Stimulated activated memory B cell treated with anti-CD40 and anti-IgM and Interleukin-4, amounts not matched to agents 10 μg/mL and 1 μg/mL and 100 μg/mL, for 72 hours (primary cell): ENCODE measurements at regions not wholly inside any gene's neighbourhood (a gene's known extent, or its start where the extent isn't known, plus 50 kb on each side); places are given as distances from the start of the nearest gene placed in this dataset.

ENCODE experiments used
- ATAC-seq: fragments of 150-1000 bp; cut with Tn5 transposase; 2 replicates; pipeline ENCODE4 v1.10.0; 2021
- H3K27ac Mint-ChIP-seq: one replicate; pipeline ENCODE4 v1.8.0; 2022; ENCODE audit warnings: mild to moderate bottlenecking, mixed read lengths
- H3K27me3 Mint-ChIP-seq: one replicate; pipeline ENCODE4 v1.8.0; 2022; ENCODE audit warnings: mixed read lengths
- H3K36me3 Mint-ChIP-seq: one replicate; pipeline ENCODE4 v1.8.0; 2022; ENCODE audit warnings: mixed read lengths
- H3K4me1 Mint-ChIP-seq: one replicate; pipeline ENCODE4 v1.8.0; 2022; ENCODE audit warnings: mixed read lengths
- H3K4me3 Mint-ChIP-seq: one replicate; pipeline ENCODE4 v1.8.0; 2022; ENCODE audit warnings: mild to moderate bottlenecking, moderate library complexity, mixed read lengths
- H3K9me3 Mint-ChIP-seq: one replicate; pipeline ENCODE4 v1.8.0; 2022; ENCODE audit warnings: mixed read lengths

GRCh38 chrX:122856205-122856604 is 327.9 kb upstream of the GRIA3 start:
- Mint-ChIP-seq H3K27ac (no peak overlapping the region), H3K27me3 (no peaks in the 10 kb centered on the region), H3K9me3 (no peaks in the 10 kb centered on the region), H3K4me1 (no peaks in the 10 kb centered on the region), H3K36me3 (no peaks in the 10 kb centered on the region), H3K4me3 (no peak overlapping the region)
- ATAC-seq = no peak

GRCh38 chrX:122857734-122858133 is 326.3 kb upstream of the GRIA3 start:
- Mint-ChIP-seq H3K4me3 (no peak overlapping the region), H3K9me3 (no peaks in the 10 kb centered on the region), H3K36me3 (no peaks in the 10 kb centered on the region), H3K27me3 (no peaks in the 10 kb centered on the region), H3K27ac (no peak overlapping the region), H3K4me1 (no peaks in the 10 kb centered on the region)
- no peak for ATAC-seq

- H3K27me3 Mint-ChIP-seq = no peaks in the 10 kb centered on the region
- no peak overlapping the region for H3K27ac Mint-ChIP-seq
- ATAC-seq = no peak
- H3K4me1 Mint-ChIP-seq = no peaks in the 10 kb centered on the region
- no peaks in the 10 kb centered on the region for H3K9me3 Mint-ChIP-seq
- no peaks in the 10 kb centered on the region for H3K36me3 Mint-ChIP-seq
- H3K4me3 Mint-ChIP-seq = no peak overlapping the region
These were observed 321.0 kb upstream of the GRIA3 start for GRCh38 chrX:122863067-122863466.

- ATAC-seq = no peak
- Mint-ChIP-seq H3K27ac (no peak overlapping the region), H3K9me3 (no peaks in the 10 kb centered on the region), H3K36me3 (no peaks in the 10 kb centered on the region), H3K4me1 (no peaks in the 10 kb centered on the region), H3K4me3 (no peak overlapping the region), H3K27me3 (no peaks in the 10 kb centered on the region)
These were observed 317.5 kb upstream of the GRIA3 start for GRCh38 chrX:122866532-122866931.

GRCh38 chrX:122868631-122869030 is 315.4 kb upstream of the GRIA3 start:
- no peaks in the 10 kb centered on the region for H3K4me1 Mint-ChIP-seq
- ATAC-seq = no peak
- no peak overlapping the region for H3K27ac Mint-ChIP-seq
- H3K36me3 Mint-ChIP-seq = no peaks in the 10 kb centered on the region
- H3K4me3 Mint-ChIP-seq = no peak overlapping the region
- H3K27me3 Mint-ChIP-seq = no peaks in the 10 kb centered on the region
- H3K9me3 Mint-ChIP-seq = no peaks in the 10 kb centered on the region

GRCh38 chrX:122869171-122869570 is 314.9 kb upstream of the GRIA3 start:
- ATAC-seq = no peak
- H3K4me1 Mint-ChIP-seq = no peaks in the 10 kb centered on the region
- H3K4me3 Mint-ChIP-seq = no peak overlapping the region
- H3K27ac Mint-ChIP-seq = no peak overlapping the region
- no peaks in the 10 kb centered on the region for H3K27me3 Mint-ChIP-seq
- H3K9me3 Mint-ChIP-seq = no peaks in the 10 kb centered on the region
- no peaks in the 10 kb centered on the region for H3K36me3 Mint-ChIP-seq

- H3K27me3 Mint-ChIP-seq = no peaks in the 10 kb centered on the region
- no peaks in the 10 kb centered on the region for H3K36me3 Mint-ChIP-seq
- H3K4me3 Mint-ChIP-seq = no peak overlapping the region
- H3K9me3 Mint-ChIP-seq = peaks cover 3% of the 10 kb centered on the region
- no peaks in the 10 kb centered on the region for H3K4me1 Mint-ChIP-seq
- no peak for ATAC-seq
- H3K27ac Mint-ChIP-seq = no peak overlapping the region
These were observed 305.8 kb upstream of the GRIA3 start for GRCh38 chrX:122878269-122878668.

- Mint-ChIP-seq H3K9me3 (peaks cover 3% of the 10 kb centered on the region), H3K27ac (no peak overlapping the region), H3K36me3 (no peaks in the 10 kb centered on the region), H3K27me3 (no peaks in the 10 kb centered on the region), H3K4me3 (no peak overlapping the region), H3K4me1 (no peaks in the 10 kb centered on the region)
- ATAC-seq = no peak
These were observed 303.1 kb upstream of the GRIA3 start for GRCh38 chrX:122880952-122881351.

- no peaks in the 10 kb centered on the region for H3K36me3 Mint-ChIP-seq
- ATAC-seq = no peak
- no peaks in the 10 kb centered on the region for H3K4me1 Mint-ChIP-seq
- no peaks in the 10 kb centered on the region for H3K27me3 Mint-ChIP-seq
- peaks cover 6% of the 10 kb centered on the region for H3K9me3 Mint-ChIP-seq
- H3K4me3 Mint-ChIP-seq = no peak overlapping the region
- no peak overlapping the region for H3K27ac Mint-ChIP-seq
These were observed 293.3 kb upstream of the GRIA3 start for GRCh38 chrX:122890729-122891128.

- Mint-ChIP-seq H3K9me3 (peaks cover 3% of the 10 kb centered on the region), H3K27me3 (no peaks in the 10 kb centered on the region)
- no peak for ATAC-seq
These were observed 277.4 kb upstream of the GRIA3 start for GRCh38 chrX:122906726-122907125.

GRCh38 chrX:122907375-122907774 is 276.7 kb upstream of the GRIA3 start:
- no peak overlapping the region for H3K27ac Mint-ChIP-seq
- no peak overlapping the region for H3K4me3 Mint-ChIP-seq
- no peaks in the 10 kb centered on the region for H3K4me1 Mint-ChIP-seq
- peaks cover 3% of the 10 kb centered on the region for H3K9me3 Mint-ChIP-seq
- ATAC-seq = no peak
- no peaks in the 10 kb centered on the region for H3K27me3 Mint-ChIP-seq
- H3K36me3 Mint-ChIP-seq = no peaks in the 10 kb centered on the region

More at GRCh38 chrX:122906726-122907125, 277.4 kb upstream of the GRIA3 start:
- H3K36me3 Mint-ChIP-seq = no peaks in the 10 kb centered on the region
- H3K27ac Mint-ChIP-seq = no peak overlapping the region
- H3K4me1 Mint-ChIP-seq = no peaks in the 10 kb centered on the region
- H3K4me3 Mint-ChIP-seq = no peak overlapping the region

- no peaks in the 10 kb centered on the region for H3K27me3 Mint-ChIP-seq
- H3K9me3 Mint-ChIP-seq = peaks cover 3% of the 10 kb centered on the region
- no peaks in the 10 kb centered on the region for H3K36me3 Mint-ChIP-seq
- ATAC-seq = no peak
- H3K4me3 Mint-ChIP-seq = no peak overlapping the region
- no peak overlapping the region for H3K27ac Mint-ChIP-seq
- no peaks in the 10 kb centered on the region for H3K4me1 Mint-ChIP-seq
These were observed 273.4 kb upstream of the GRIA3 start for GRCh38 chrX:122910697-122911096.

- no peak overlapping the region for H3K4me3 Mint-ChIP-seq
- no peaks in the 10 kb centered on the region for H3K4me1 Mint-ChIP-seq
- no peak for ATAC-seq
- H3K27me3 Mint-ChIP-seq = no peaks in the 10 kb centered on the region
- H3K9me3 Mint-ChIP-seq = peaks cover 5% of the 10 kb centered on the region
- no peak overlapping the region for H3K27ac Mint-ChIP-seq
- no peaks in the 10 kb centered on the region for H3K36me3 Mint-ChIP-seq
These were observed 270.9 kb upstream of the GRIA3 start for GRCh38 chrX:122913134-122913533.

- Mint-ChIP-seq H3K36me3 (no peaks in the 10 kb centered on the region), H3K4me1 (no peaks in the 10 kb centered on the region), H3K4me3 (no peak overlapping the region), H3K9me3 (peaks cover 5% of the 10 kb centered on the region), H3K27me3 (no peaks in the 10 kb centered on the region), H3K27ac (no peak overlapping the region)
- no peak for ATAC-seq
These were observed 270.3 kb upstream of the GRIA3 start for GRCh38 chrX:122913764-122914163.

- H3K4me1 Mint-ChIP-seq = no peaks in the 10 kb centered on the region
- no peak for ATAC-seq
- H3K27ac Mint-ChIP-seq = no peak overlapping the region
- no peaks in the 10 kb centered on the region for H3K36me3 Mint-ChIP-seq
- no peak overlapping the region for H3K4me3 Mint-ChIP-seq
- H3K27me3 Mint-ChIP-seq = no peaks in the 10 kb centered on the region
- peaks cover 5% of the 10 kb centered on the region for H3K9me3 Mint-ChIP-seq
These were observed 269.8 kb upstream of the GRIA3 start for GRCh38 chrX:122914256-122914655.

- H3K27me3 Mint-ChIP-seq = no peaks in the 10 kb centered on the region
- H3K36me3 Mint-ChIP-seq = no peaks in the 10 kb centered on the region
- H3K4me1 Mint-ChIP-seq = no peaks in the 10 kb centered on the region
- no peaks in the 10 kb centered on the region for H3K9me3 Mint-ChIP-seq
- H3K27ac Mint-ChIP-seq = no peak overlapping the region
- ATAC-seq = no peak
- H3K4me3 Mint-ChIP-seq = no peak overlapping the region
These were observed 249.9 kb upstream of the GRIA3 start for GRCh38 chrX:122934131-122934530.

- peaks cover 2% of the 10 kb centered on the region for H3K9me3 Mint-ChIP-seq
- H3K4me3 Mint-ChIP-seq = no peak overlapping the region
- no peaks in the 10 kb centered on the region for H3K27me3 Mint-ChIP-seq
- no peak for ATAC-seq
- H3K27ac Mint-ChIP-seq = no peak overlapping the region
- H3K36me3 Mint-ChIP-seq = no peaks in the 10 kb centered on the region
- H3K4me1 Mint-ChIP-seq = no peaks in the 10 kb centered on the region
These were observed 243.9 kb upstream of the GRIA3 start for GRCh38 chrX:122940199-122940598.
